ENCODE measurements at regions not wholly inside any gene's neighbourhood (a gene's known extent, or its start where the extent isn't known, plus 50 kb on each side); places are given as distances from the start of the nearest gene placed in this dataset.
"Not testable (repeated sequence)": the region's sequence is repeated elsewhere in the genome, so short reads cannot be mapped to it uniquely, and the experiment has no call there.

- TF ChIP-seq CTCF (IDR thresholded peaks at IDR 0.05; ENCODE audit: low read depth, low read length, missing input control); MAX (IDR thresholded peaks at IDR 0.05); ZBTB33 (IDR thresholded peaks at IDR 0.05); REST (IDR thresholded peaks at IDR 0.05); YY1 (IDR thresholded peaks at IDR 0.05); RAD21 (IDR thresholded peaks at IDR 0.05): not testable (repeated sequence)
Measured at GRCh38 chr18:968910-969309, 64.2 kb downstream of the ADCYAP1 start.
